Dedifferentiated amniotic fluid mesenchymal stem cell (primary cell): ENCODE measurements at regions not wholly inside any gene's neighbourhood (a gene's known extent, or its start where the extent isn't known, plus 50 kb on each side); places are given as distances from the start of the nearest gene placed in this dataset.

Experiments used
- DNase-seq: peaks from one replicate; pipeline ENCODE4 v3.0.0-alpha.2; 2016; ENCODE audit errors: extremely low spot score

GRCh38 chr12:105804591-105805265, 334.0 kb downstream of the NUAK1 start:
- DNase-seq: no peak

DNA sequence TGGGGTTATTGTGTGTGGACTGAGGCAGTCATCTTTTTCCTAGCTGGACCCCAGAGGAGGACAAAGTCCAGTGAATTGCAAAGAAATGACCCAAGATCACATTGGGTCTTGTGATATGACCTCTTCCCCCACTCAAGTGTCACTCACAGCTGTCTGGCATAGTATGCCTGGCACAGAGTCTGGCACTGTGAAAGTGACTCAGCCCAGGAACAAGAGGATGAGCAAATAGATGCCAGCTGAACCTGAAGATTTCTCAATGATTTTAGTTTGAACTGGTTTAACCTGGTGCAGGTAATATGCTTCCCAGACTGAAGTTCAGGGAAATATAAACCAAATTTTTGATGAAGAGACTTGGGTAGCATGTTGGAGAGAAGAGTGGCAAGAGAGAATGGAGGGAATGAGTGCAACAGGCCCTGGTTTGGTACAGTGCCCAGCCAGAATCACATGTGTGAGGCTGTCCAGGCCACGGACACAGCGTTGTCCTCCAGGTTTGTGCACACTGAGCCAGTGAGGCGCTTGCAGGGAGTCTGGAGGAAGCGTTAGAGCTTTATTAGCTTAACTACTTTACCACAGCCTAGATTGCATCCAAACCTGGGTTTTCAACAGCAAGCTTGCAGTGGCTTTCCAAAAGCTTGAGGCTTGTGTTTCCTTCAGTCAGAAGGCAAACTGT, 332.9 kb downstream of the NUAK1 start:
- no peak for DNase-seq

GRCh38 chr12:105806400-105806770, 332.4 kb downstream of the NUAK1 start:
- no peak for DNase-seq

DNA sequence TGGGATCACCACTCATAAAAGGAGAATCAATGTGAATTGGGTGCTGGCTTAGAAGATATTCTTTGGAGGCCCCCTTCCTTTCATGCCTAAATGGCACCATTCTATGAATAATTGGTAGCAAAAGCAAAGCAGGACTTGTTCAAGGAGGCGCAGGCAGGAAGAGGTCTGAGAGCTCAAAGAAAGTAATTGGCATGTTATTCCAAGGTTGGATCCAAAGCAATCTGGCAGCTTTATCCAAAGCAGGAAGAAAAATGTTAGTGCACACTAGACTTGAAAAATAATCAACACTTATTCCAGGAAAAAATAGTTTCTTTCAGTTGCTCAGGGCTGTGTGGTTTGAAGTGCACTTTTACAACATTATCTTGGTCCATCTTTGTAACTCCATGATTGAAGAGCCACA, 326.4 kb downstream of the NUAK1 start:
- DNase-seq: no peak

- no peak for DNase-seq
Observed at GRCh38 chr12:105813201-105813600, 325.6 kb downstream of the NUAK1 start.

DNA sequence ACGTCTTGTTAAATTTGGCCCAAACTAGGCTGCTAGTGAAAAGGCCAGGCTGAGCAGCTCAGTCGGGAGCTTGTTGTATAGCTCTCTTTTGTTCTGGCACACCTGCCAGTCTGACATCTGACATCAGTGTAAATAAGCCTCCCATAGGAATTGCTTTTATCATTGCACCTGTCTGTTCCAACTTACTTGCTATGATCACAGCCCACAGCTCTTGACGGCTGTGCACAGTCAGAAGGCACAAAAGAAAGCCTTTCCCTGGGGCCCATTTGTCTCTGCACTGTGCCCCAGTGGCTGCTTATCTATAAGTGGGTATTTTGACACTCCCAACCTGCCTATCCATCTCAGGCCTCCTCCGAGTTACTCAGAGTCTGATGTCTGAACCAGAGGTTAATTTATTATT, 324.5 kb downstream of the NUAK1 start:
- DNase-seq: no peak

DNA sequence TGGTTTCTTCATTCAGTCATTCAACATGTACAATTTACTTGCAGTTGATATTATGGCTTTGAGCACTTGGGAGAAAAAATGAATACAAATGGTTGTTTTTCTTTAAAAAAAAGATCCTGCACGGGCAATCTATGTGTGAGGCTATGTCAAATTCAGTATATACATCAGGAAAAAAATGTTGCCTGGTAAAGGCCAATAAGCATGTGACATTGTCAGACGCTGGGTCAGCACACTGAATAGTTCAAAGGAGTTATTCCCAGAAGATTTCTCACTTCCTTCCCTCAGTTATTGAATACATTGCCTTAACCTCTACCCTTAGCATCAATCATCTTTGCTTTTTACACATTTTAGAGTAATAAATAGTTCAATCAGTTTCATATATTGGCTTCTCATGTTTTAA, 319.2 kb downstream of the NUAK1 start:
- DNase-seq: no peak

GRCh38 chr12:105820429-105821125, 318.2 kb downstream of the NUAK1 start:
- DNase-seq: peak; percentile 34

GRCh38 chr12:105822131-105823105, 316.3 kb downstream of the NUAK1 start:
- DNase-seq: no peak

DNA sequence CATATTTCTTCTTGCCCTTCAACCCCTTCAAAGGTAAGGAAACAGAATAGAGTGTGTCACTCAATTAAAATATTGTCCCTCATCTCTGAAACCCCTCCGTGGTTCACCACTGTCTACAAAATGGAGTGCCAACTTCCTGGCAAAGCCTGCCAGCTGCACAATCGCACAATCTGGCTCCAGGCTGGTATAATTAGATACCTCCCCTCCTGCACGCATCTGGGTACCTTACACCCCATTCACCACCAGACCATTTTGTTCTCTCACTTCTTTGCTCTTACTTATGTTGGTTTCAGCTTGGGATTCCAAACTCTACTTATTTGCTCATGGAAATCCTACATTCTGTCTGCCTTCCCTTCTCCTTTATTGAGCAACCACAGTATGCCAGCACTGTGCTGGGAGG, 314.9 kb downstream of the NUAK1 start:
- no peak for DNase-seq

GRCh38 chr12:105825141-105825540, 313.6 kb downstream of the NUAK1 start:
- no peak for DNase-seq

GRCh38 chr12:105831372-105831771, 307.4 kb downstream of the NUAK1 start:
- no peak for DNase-seq

- DNase-seq: no peak
Observed at GRCh38 chr12:105832021-105832420, 306.7 kb downstream of the NUAK1 start.

- no peak for DNase-seq
Observed at GRCh38 chr12:105832806-105833205, 305.9 kb downstream of the NUAK1 start.

- DNase-seq: no peak
Observed at GRCh38 chr12:105834496-105834895, 304.3 kb downstream of the NUAK1 start.

GRCh38 chr12:105835580-105836241, 303.0 kb downstream of the NUAK1 start:
- no peak for DNase-seq

DNA sequence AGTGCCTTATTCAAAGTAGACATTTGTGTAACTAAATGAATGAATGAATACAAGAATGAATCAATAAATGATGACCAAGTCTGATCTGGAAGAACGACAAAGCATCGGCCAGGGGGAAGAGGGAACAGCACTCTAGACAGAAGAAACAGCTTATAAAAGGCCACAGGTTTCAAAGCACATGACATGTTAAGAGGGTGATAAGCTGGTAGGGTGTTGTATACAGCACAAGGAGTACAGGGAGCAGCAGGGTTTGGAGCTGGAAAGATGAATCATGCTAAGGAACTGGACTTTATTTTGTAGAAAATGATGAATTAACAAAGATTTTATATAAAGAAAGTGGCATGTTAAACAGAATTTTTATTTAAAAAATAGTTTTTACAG, 302.5 kb downstream of the NUAK1 start:
- no peak for DNase-seq

DNA sequence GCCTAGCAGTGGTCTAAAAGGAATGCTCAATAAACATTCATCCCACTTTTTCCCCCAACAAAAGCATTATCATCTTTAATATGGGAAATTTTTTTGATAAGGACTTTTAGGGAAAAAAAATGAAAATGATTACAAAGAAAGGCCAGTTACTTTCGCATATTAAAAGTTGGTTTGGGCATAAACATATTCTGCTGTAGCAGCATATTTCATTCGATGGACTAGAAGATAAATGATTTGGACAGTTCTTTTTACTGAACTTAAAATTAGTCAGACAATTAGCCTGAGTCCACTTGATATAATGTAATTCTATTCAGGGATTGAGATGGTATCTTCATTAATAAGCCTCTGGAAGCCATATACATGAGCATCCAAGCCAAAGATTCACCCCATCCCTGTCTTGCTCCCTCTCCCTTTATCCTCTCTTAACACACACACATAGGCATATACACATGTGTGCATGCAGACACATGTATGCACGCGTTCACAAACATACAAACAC, 299.1 kb downstream of the NUAK1 start:
- DNase-seq: no peak

DNA sequence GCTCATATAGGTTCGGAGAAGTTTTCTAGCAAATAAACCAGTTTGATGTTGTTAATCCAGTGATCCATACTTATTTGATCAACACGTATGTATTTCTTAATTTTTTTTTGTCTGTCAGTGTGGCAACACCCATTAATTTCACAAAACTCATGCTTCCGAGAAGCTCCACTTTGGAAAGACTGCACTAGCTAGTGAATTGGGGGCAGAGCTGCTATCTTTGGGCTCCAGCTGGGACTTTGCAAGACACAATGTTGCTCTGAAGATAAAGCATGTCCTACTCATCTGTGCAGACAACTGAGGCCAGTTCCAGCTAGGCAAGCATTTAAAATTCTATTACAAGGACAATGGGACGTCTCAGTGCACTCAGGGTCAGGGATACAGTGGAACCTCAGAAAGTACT, 298.4 kb downstream of the NUAK1 start:
- no peak for DNase-seq

- DNase-seq: no peak
Observed at GRCh38 chr12:105841840-105842239, 296.9 kb downstream of the NUAK1 start.

GRCh38 chr12:105843561-105843960, 295.2 kb downstream of the NUAK1 start:
- no peak for DNase-seq
